Neural cell (in vitro differentiated cells): ENCODE measurements at regions not wholly inside any gene's neighbourhood (a gene's known extent, or its start where the extent isn't known, plus 50 kb on each side); places are given as distances from the start of the nearest gene placed in this dataset.

ENCODE experiments used
- H2AFZ ChIP-seq: fragments of 200-600, 300-800 bp; sonication (generic), shearing (Covaris generic); 2 replicates; pipeline ENCODE4 v1.6.0; 2014; ENCODE audit warnings: low read depth, mild to moderate bottlenecking, antibody characterized with exemption, low read length, moderate library complexity
- H3F3A ChIP-seq: fragments of 200-600 bp; shearing (Covaris generic); 2 replicates; pipeline ENCODE4 v1.6.1; 2016; ENCODE audit warnings: mild to moderate bottlenecking, moderate library complexity, mixed read lengths, antibody characterized with exemption, low read length; ENCODE audit not compliant: insufficient read depth, poor library complexity, severe bottlenecking
- H3K27ac ChIP-seq: fragments of 200-600, 300-800 bp; sonication (generic), shearing (Covaris generic); 2 replicates; pipeline ENCODE4 v1.5.1; 2014; ENCODE audit warnings: mild to moderate bottlenecking, low read length, moderate library complexity
- H3K27me3 ChIP-seq: fragments of 300-800, 200-600 bp; sonication (generic), shearing (Covaris generic); 2 replicates; pipeline ENCODE4 v1.6.0; 2014; ENCODE audit warnings: mild to moderate bottlenecking, low read depth, low read length, moderate library complexity; ENCODE audit not compliant: insufficient read depth
- H3K36me3 ChIP-seq: fragments of 300-800, 200-600 bp; sonication (generic), shearing (Covaris generic); 2 replicates; pipeline ENCODE4 v1.5.1; 2014; ENCODE audit warnings: mild to moderate bottlenecking, antibody characterized with exemption, low read length, moderate library complexity; ENCODE audit not compliant: insufficient read depth
- H3K4me2 ChIP-seq: fragments of 300-800, 200-600 bp; sonication (generic), shearing (Covaris generic); 2 replicates; pipeline ENCODE4 v1.6.0; 2014; ENCODE audit warnings: mild to moderate bottlenecking, low read length
- H3K4me3 ChIP-seq: fragments of 300-800, 200-600 bp; sonication (generic), shearing (Covaris generic); 2 replicates; pipeline ENCODE4 v1.5.1; 2014; ENCODE audit warnings: mild to moderate bottlenecking, low read length, moderate library complexity
- H3K79me2 ChIP-seq: fragments of 200-600 bp; shearing (Covaris generic); replicated peaks from 2 replicates; pipeline ENCODE4 v1.6.0; 2014; ENCODE audit warnings: mild to moderate bottlenecking, low read length, moderate library complexity; ENCODE audit not compliant: insufficient read depth
- H3K9ac ChIP-seq: fragments of 300-800, 200-600 bp; sonication (generic), shearing (Covaris generic); 2 replicates; pipeline ENCODE4 v1.6.1; 2016; ENCODE audit warnings: mild to moderate bottlenecking, low read length, mixed read lengths
- H3K9me2 ChIP-seq: fragments of 200-600 bp; shearing (Covaris generic); 2 replicates; pipeline ENCODE4 v1.6.1; 2016; ENCODE audit warnings: mild to moderate bottlenecking, low read length, mixed read lengths; ENCODE audit not compliant: insufficient read depth
- H3K9me3 ChIP-seq: fragments of 200-600, 300-800 bp; sonication (generic), shearing (Covaris generic); 2 replicates; pipeline ENCODE4 v1.6.1; 2016; ENCODE audit warnings: mild to moderate bottlenecking, mixed run types, low read length, moderate library complexity, mixed read lengths
- H4K20me1 ChIP-seq: fragments of 200-600 bp; shearing (Covaris generic); 2 replicates; pipeline ENCODE4 v1.6.1; 2016; ENCODE audit warnings: mild to moderate bottlenecking, mixed run types; ENCODE audit not compliant: insufficient read depth
- EP300 ChIP-seq: fragments of 450-650 bp; conservative IDR thresholded peaks from 2 replicates; pipeline ENCODE4 v1.6.1; 2014; ENCODE audit warnings: antibody characterized with exemption, mild to moderate bottlenecking, moderate library complexity; ENCODE audit not compliant: poor library complexity, severe bottlenecking
- EZH2 ChIP-seq: fragments of 200-600, 300-800 bp; shearing (Covaris generic), sonication (generic); IDR thresholded peaks from 2 replicates; pipeline ENCODE4 v1.6.1; 2014; ENCODE audit warnings: antibody characterized with exemption, low read length, borderline replicate concordance, mild to moderate bottlenecking; ENCODE audit not compliant: insufficient read depth, poor library complexity, severe bottlenecking
- MXI1 ChIP-seq: fragments of 450-650 bp; conservative IDR thresholded peaks from 2 replicates; pipeline ENCODE4 v1.6.1; 2014; ENCODE audit warnings: antibody characterized with exemption, mild to moderate bottlenecking; ENCODE audit not compliant: poor library complexity, severe bottlenecking
- POLR2AphosphoS5 ChIP-seq: IDR thresholded peaks from 2 replicates; pipeline ENCODE4 v1.6.1; 2012
- RAD21 ChIP-seq: fragments of 450-650 bp; conservative IDR thresholded peaks from 2 replicates; pipeline ENCODE4 v1.6.1; 2014; ENCODE audit warnings: antibody characterized with exemption, mild to moderate bottlenecking, moderate library complexity
- SMC3 ChIP-seq: fragments of 450-650 bp; conservative IDR thresholded peaks from 2 replicates; pipeline ENCODE4 v1.6.1; 2014; ENCODE audit warnings: antibody characterized with exemption, mild to moderate bottlenecking, moderate library complexity; ENCODE audit not compliant: poor library complexity
- TAF1 ChIP-seq: IDR thresholded peaks from 2 replicates; pipeline ENCODE4 v1.6.1; 2012; ENCODE audit warnings: low read depth
- TF ChIP-seq, protein P1 (sequence below): IDR thresholded peaks from 2 replicates; pipeline ENCODE4 v1.6.1; 2012; ENCODE audit warnings: borderline replicate concordance
- TF ChIP-seq, protein P2 (sequence below): fragments of 450-650 bp; IDR thresholded peaks from 2 replicates; pipeline ENCODE4 v1.5.1; 2014; ENCODE audit warnings: antibody characterized with exemption, mild to moderate bottlenecking, moderate library complexity; ENCODE audit not compliant: poor library complexity, severe bottlenecking

DNA sequence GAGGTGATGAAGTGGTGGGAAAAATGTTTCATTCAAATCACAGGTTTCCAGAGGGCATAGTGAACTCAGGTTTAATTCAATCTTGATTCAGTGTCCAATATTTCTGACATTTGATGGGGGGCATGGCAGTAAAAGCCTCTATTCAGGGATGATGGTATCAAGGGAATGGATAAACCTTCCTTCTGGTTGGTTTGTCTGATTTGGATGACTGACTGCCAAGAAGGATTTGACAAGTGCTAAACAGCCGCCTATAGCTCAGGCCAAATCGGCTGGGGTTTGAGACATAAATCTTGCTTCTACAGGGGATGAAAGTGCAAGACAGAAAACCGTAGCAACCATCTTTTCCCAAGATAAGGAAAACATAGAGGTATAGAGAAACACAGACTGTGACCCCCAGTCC lies 121.8 kb upstream of the C11orf87 start:
- H3K36me3 ChIP-seq = no peaks in the 10 kb centered on the region
- no peaks in the 10 kb centered on the region for H3K9me3 ChIP-seq
- H3F3A ChIP-seq = no peaks in the 10 kb centered on the region
- H4K20me1 ChIP-seq = no peaks in the 10 kb centered on the region
- H3K27ac ChIP-seq = no peak overlapping the region
- H2AFZ ChIP-seq = no peak overlapping the region
- no peaks in the 10 kb centered on the region for H3K9me2 ChIP-seq
- H3K9ac ChIP-seq = no peak overlapping the region
- H3K4me2 ChIP-seq = no peak overlapping the region
- no peak for TF ChIP-seq POLR2AphosphoS5
- no peak for TF ChIP-seq EP300
- no peak for TF ChIP-seq EZH2
- no peak for TF ChIP-seq TAF1
- TF ChIP-seq, protein P1, sequence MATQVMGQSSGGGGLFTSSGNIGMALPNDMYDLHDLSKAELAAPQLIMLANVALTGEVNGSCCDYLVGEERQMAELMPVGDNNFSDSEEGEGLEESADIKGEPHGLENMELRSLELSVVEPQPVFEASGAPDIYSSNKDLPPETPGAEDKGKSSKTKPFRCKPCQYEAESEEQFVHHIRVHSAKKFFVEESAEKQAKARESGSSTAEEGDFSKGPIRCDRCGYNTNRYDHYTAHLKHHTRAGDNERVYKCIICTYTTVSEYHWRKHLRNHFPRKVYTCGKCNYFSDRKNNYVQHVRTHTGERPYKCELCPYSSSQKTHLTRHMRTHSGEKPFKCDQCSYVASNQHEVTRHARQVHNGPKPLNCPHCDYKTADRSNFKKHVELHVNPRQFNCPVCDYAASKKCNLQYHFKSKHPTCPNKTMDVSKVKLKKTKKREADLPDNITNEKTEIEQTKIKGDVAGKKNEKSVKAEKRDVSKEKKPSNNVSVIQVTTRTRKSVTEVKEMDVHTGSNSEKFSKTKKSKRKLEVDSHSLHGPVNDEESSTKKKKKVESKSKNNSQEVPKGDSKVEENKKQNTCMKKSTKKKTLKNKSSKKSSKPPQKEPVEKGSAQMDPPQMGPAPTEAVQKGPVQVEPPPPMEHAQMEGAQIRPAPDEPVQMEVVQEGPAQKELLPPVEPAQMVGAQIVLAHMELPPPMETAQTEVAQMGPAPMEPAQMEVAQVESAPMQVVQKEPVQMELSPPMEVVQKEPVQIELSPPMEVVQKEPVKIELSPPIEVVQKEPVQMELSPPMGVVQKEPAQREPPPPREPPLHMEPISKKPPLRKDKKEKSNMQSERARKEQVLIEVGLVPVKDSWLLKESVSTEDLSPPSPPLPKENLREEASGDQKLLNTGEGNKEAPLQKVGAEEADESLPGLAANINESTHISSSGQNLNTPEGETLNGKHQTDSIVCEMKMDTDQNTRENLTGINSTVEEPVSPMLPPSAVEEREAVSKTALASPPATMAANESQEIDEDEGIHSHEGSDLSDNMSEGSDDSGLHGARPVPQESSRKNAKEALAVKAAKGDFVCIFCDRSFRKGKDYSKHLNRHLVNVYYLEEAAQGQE = no peak
- TF ChIP-seq, protein P2, sequence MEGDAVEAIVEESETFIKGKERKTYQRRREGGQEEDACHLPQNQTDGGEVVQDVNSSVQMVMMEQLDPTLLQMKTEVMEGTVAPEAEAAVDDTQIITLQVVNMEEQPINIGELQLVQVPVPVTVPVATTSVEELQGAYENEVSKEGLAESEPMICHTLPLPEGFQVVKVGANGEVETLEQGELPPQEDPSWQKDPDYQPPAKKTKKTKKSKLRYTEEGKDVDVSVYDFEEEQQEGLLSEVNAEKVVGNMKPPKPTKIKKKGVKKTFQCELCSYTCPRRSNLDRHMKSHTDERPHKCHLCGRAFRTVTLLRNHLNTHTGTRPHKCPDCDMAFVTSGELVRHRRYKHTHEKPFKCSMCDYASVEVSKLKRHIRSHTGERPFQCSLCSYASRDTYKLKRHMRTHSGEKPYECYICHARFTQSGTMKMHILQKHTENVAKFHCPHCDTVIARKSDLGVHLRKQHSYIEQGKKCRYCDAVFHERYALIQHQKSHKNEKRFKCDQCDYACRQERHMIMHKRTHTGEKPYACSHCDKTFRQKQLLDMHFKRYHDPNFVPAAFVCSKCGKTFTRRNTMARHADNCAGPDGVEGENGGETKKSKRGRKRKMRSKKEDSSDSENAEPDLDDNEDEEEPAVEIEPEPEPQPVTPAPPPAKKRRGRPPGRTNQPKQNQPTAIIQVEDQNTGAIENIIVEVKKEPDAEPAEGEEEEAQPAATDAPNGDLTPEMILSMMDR = no peak
- TF ChIP-seq MXI1 = no peak
- no peak for TF ChIP-seq SMC3
- TF ChIP-seq RAD21 = no peak
- no peaks in the 10 kb centered on the region for H3K79me2 ChIP-seq
- H3K27me3 ChIP-seq = no peaks in the 10 kb centered on the region
- H3K4me3 ChIP-seq = no peak overlapping the region

DNA sequence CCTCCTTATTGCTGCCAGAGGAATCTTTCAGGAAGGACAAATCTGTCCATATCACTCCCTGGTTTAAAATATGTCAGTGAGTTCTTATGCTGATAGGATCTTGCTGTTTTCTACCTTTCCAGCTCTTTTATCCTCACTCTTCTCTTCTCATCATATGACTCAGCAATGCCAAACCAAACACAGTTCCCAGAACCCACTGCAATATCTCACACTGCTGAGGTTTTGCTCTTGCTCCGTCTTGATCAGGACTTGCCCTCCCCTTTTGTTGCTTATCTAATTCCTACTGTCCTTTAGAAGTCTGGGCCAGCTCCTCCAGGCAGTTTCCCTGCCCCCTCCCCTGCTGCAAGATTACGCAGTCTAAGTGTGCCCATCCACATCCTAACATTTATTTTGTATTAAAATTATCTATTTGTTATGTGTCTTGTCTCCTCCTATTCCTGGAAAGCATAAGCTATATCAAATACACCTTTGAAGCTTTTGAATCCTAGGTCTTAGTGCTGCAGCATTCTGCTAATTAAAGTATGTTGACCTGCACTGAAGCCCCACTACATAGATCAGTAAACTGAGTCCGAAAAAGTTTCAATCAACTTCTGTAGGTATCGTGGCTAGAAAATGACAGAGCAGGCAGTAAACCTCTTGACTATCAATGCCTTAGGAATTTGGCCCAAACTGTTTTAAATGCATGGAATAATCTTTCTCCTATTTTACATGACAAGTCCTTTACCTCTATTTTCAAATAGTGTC lies 119.2 kb upstream of the C11orf87 start:
- Histone ChIP-seq H3K36me3 (no peaks in the 10 kb centered on the region), H2AFZ (no peak overlapping the region), H3F3A (no peaks in the 10 kb centered on the region), H3K27ac (no peak overlapping the region), H3K4me2 (no peak overlapping the region), H3K9me2 (no peaks in the 10 kb centered on the region), H3K9me3 (no peaks in the 10 kb centered on the region), H3K9ac (no peak overlapping the region), H3K27me3 (no peaks in the 10 kb centered on the region), H3K79me2 (no peaks in the 10 kb centered on the region), H4K20me1 (no peaks in the 10 kb centered on the region), H3K4me3 (no peak overlapping the region)
- TF ChIP-seq, protein P2 = no peak
- TF ChIP-seq EZH2 (no peak), TAF1 (no peak), SMC3 (no peak), RAD21 (no peak), MXI1 (no peak), EP300 (no peak), POLR2AphosphoS5 (no peak)
- TF ChIP-seq, protein P1 = no peak
